DND-41 (cell line): ENCODE measurements at regions not wholly inside any gene's neighbourhood (a gene's known extent, or its start where the extent isn't known, plus 50 kb on each side); places are given as distances from the start of the nearest gene placed in this dataset.
A peak's percentile ranks its signal among the peaks of the same experiment; 100 is the strongest.

ENCODE experiments used
- ATAC-seq: fragments of 200-7000 bp; cut with Tn5 transposase; 3 replicates; pipeline ENCODE4 v1.9.1; 2021; ENCODE audit warnings: low read depth; ENCODE audit not compliant: insufficient read depth
- DNase-seq: peaks from one replicate; pipeline ENCODE4 v3.0.0-alpha.2; 2020
- H2AFZ ChIP-seq: 2 replicates; pipeline ENCODE4 v1.6.0; 2012; ENCODE audit warnings: low read depth, low read length
- H3K27ac ChIP-seq: 2 replicates; pipeline ENCODE4 v1.5.1; 2012; ENCODE audit warnings: low read length, inconsistent platforms
- H3K27me3 ChIP-seq: fragments of 200-600 bp; sonication (generic); 2 replicates; pipeline ENCODE4 v1.6.0; 2012; ENCODE audit warnings: low read length, mild to moderate bottlenecking, inconsistent platforms; ENCODE audit not compliant: insufficient read depth, poor library complexity
- H3K36me3 ChIP-seq: 2 replicates; pipeline ENCODE4 v1.5.1; 2012; ENCODE audit warnings: low read length, inconsistent platforms; ENCODE audit not compliant: insufficient read depth
- H3K4me1 ChIP-seq: 2 replicates; pipeline ENCODE4 v1.5.1; 2012; ENCODE audit warnings: mild to moderate bottlenecking, low read length; ENCODE audit not compliant: insufficient read depth
- H3K4me2 ChIP-seq: 2 replicates; pipeline ENCODE4 v1.6.0; 2012; ENCODE audit warnings: mild to moderate bottlenecking, moderate library complexity, low read length, inconsistent platforms; ENCODE audit not compliant: insufficient read depth
- H3K4me3 ChIP-seq, 2 experiments: fragments of 200-600 bp in 1 of 2; shearing (Covaris generic) in 1 of 2; 2 replicates each; pipeline ENCODE4 v1.5.1; 2012 to 2016; ENCODE audit warnings: inconsistent platforms in 2 of 2, low read length in 2 of 2, mild to moderate bottlenecking in 2 of 2, low read depth in 1 of 2, moderate library complexity in 1 of 2
- H3K79me2 ChIP-seq: 2 replicates; pipeline ENCODE4 v1.6.0; 2012; ENCODE audit warnings: low read length, inconsistent platforms; ENCODE audit not compliant: insufficient read depth
- H3K9ac ChIP-seq: 2 replicates; pipeline ENCODE4 v1.6.0; 2012; ENCODE audit warnings: low read depth, mild to moderate bottlenecking, inconsistent platforms, low read length, moderate library complexity
- H3K9me3 ChIP-seq: 2 replicates; pipeline ENCODE4 v1.5.1; 2012; ENCODE audit warnings: low read length, moderate library complexity, mild to moderate bottlenecking, inconsistent platforms; ENCODE audit not compliant: insufficient read depth, severe bottlenecking
- H4K20me1 ChIP-seq: 2 replicates; pipeline ENCODE4 v1.6.0; 2012; ENCODE audit warnings: low read length; ENCODE audit not compliant: insufficient read depth
- CTCF ChIP-seq: IDR thresholded peaks from 2 replicates; pipeline ENCODE4 v1.5.1; 2012; ENCODE audit warnings: borderline replicate concordance, low read length, moderate library complexity, mild to moderate bottlenecking; ENCODE audit not compliant: poor library complexity, severe bottlenecking; ENCODE audit errors: extremely low read depth
- EZH2 ChIP-seq: IDR thresholded peaks from 3 replicates; pipeline ENCODE4 v1.6.1; 2012; ENCODE audit warnings: borderline replicate concordance, low read depth, mild to moderate bottlenecking, moderate library complexity, low read length, inconsistent platforms; ENCODE audit not compliant: severe bottlenecking

- DNase-seq (no peak), ATAC-seq (no peak)
- Histone ChIP-seq H4K20me1 (no peaks in the 10 kb centered on the region), H3K27me3 (no peaks in the 10 kb centered on the region), H3K9ac (no peak overlapping the region), H3K27ac (peak overlapping the region; percentile 23; the same call in 1 of the 2 replicates), H2AFZ (no peak overlapping the region), H3K4me1 (peaks cover 41% of the 10 kb centered on the region), H3K4me2 (no peak overlapping the region), H3K36me3 (no peaks in the 10 kb centered on the region), H3K79me2 (no peaks in the 10 kb centered on the region), H3K4me3 (no peak overlapping the region), H3K9me3 (peaks cover 22% of the 10 kb centered on the region)
- TF ChIP-seq EZH2, result no peak
- no peak for TF ChIP-seq CTCF
Measured at GRCh38 chr2:8527676-8528075, 154.2 kb upstream of the ID2 start.

- Histone ChIP-seq H3K79me2 (no peaks in the 10 kb centered on the region), H3K27me3 (no peaks in the 10 kb centered on the region), H3K4me3 (no peak overlapping the region), H2AFZ (no peak overlapping the region), H3K36me3 (no peaks in the 10 kb centered on the region), H3K9me3 (peaks cover 22% of the 10 kb centered on the region), H3K4me1 (peaks cover 29% of the 10 kb centered on the region), H4K20me1 (no peaks in the 10 kb centered on the region), H3K9ac (no peak overlapping the region), H3K27ac (peak overlapping the region; percentile 19; the same call in 1 of the 2 replicates), H3K4me2 (no peak overlapping the region)
- no peak for DNase-seq
- ATAC-seq, result no peak
- TF ChIP-seq EZH2 (no peak), CTCF (no peak)
Measured at GRCh38 chr2:8528863-8529262, 153.0 kb upstream of the ID2 start.

- Histone ChIP-seq H3K4me2 (no peak overlapping the region), H2AFZ (no peak overlapping the region), H3K4me1 (peaks cover 29% of the 10 kb centered on the region), H3K9me3 (peaks cover 22% of the 10 kb centered on the region), H3K27ac (no peak overlapping the region; the same call in 1 of the 2 replicates), H3K4me3 (no peak overlapping the region), H3K79me2 (no peaks in the 10 kb centered on the region), H3K27me3 (no peaks in the 10 kb centered on the region), H3K36me3 (no peaks in the 10 kb centered on the region), H3K9ac (no peak overlapping the region), H4K20me1 (no peaks in the 10 kb centered on the region)
- TF ChIP-seq CTCF (no peak), EZH2 (no peak)
- ATAC-seq (no peak), DNase-seq (no peak)
Measured at GRCh38 chr2:8529706-8530277, 152.1 kb upstream of the ID2 start.
